IMR-90 (cell line): ENCODE measurements at regions not wholly inside any gene's neighbourhood (a gene's known extent, or its start where the extent isn't known, plus 50 kb on each side); places are given as distances from the start of the nearest gene placed in this dataset.

Source experiments
- CEBPB ChIP-seq: IDR thresholded peaks from 2 replicates; pipeline ENCODE4 v1.6.1; 2012; ENCODE audit warnings: low read depth, low read length, improper control_type of control experiment
- CTCF ChIP-seq: conservative IDR thresholded peaks from 2 replicates; pipeline ENCODE4 v1.5.1; 2012; ENCODE audit warnings: mild to moderate bottlenecking, low read depth, low read length, improper control_type of control experiment
- FOS ChIP-seq: fragments of 150-350 bp; IDR thresholded peaks from 2 replicates; pipeline ENCODE4 v1.6.1; 2016; ENCODE audit warnings: low read depth, low read length
- POLR2A ChIP-seq: IDR thresholded peaks from 2 replicates; pipeline ENCODE4 v1.6.1; 2012; ENCODE audit warnings: mild to moderate bottlenecking, low read depth, low read length
- RAD21 ChIP-seq: IDR thresholded peaks from 2 replicates; pipeline ENCODE4 v1.6.1; 2012; ENCODE audit warnings: low read length, improper control_type of control experiment
- RCOR1 ChIP-seq: IDR thresholded peaks from 2 replicates; pipeline ENCODE4 v1.6.1; 2012; ENCODE audit warnings: mild to moderate bottlenecking, low read length, improper control_type of control experiment; ENCODE audit not compliant: insufficient replicate concordance
- RFX5 ChIP-seq: IDR thresholded peaks from 2 replicates; pipeline ENCODE4 v1.8.0; 2012; ENCODE audit warnings: low read depth, mild to moderate bottlenecking, low read length, moderate library complexity
- USF2 ChIP-seq: fragments of 150-350 bp; IDR thresholded peaks from 2 replicates; pipeline ENCODE4 v1.6.1; 2017; ENCODE audit warnings: mild to moderate bottlenecking, antibody characterized with exemption, low read length, low read depth

DNA sequence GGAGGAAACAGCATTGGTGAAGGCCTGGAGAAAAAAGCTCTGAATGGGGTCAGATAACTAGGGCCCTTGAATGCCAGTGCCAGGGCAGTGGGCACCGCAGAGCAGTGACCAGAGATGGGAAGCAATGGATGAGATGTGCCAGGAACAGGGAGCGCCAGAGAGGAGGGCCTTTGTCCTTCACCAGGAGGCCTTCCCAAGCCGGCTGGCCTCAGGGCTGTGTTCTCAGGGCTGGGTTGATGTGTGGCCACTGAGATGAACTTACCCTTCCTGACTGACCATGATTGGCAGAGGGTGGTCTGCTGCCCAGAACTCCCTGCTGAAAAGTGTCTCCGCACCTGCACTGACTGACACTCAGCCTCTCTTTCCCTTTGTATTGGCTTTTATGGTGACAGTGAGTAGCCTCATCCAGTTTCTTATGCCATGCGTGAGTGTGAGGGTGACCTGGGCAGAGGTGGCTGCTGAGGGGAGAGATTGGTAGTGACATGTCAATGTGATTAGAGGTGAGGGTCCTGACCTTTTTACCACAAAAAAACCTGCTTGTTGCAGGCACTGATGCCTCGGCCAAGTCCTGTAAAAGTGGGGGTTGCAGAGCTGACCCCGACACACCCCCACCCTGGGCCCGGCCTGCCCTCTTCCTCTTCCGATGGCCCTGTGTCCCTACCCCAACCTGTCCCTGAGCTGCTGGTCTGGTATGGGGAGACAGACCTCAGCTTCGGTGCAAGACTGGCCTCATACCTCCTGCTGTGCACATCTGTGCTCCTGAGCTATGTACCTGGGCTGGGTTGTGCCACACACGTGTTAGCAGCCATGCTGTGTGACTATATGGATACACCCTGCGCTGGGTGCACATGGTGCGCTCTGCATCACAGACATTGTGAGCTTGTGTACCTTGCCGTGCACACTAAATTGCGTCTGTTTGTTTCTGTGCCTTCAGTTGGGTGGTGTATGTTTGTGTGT, 57.1 kb upstream of the PSD2 start:
- TF ChIP-seq CTCF = no peak
- TF ChIP-seq POLR2A = no peak
- no peak for TF ChIP-seq CEBPB
- no peak for TF ChIP-seq RFX5
- TF ChIP-seq RCOR1 = no peak
- no peak for TF ChIP-seq USF2
- no peak for TF ChIP-seq RAD21
- no peak for TF ChIP-seq FOS
